Keratinocyte (primary cell): ENCODE measurements at regions not wholly inside any gene's neighbourhood (a gene's known extent, or its start where the extent isn't known, plus 50 kb on each side); places are given as distances from the start of the nearest gene placed in this dataset.

Experiments
- DNase-seq: peaks from one replicate; pipeline ENCODE4 v3.0.0-alpha.2; 2011; ENCODE audit warnings: low read depth, missing footprints, low spot score
- FAIRE-seq: peaks from 2 replicates; lab custom pipeline; 2011; peaks lifted over from hg19 to GRCh38; lab: Jason Lieb, UNC
- H2AFZ ChIP-seq: 2 replicates; pipeline ENCODE4 v1.6.0; 2012; ENCODE audit warnings: low read length, control low read depth, inconsistent platforms; ENCODE audit not compliant: control insufficient read depth
- H3K27ac ChIP-seq: 2 replicates; pipeline ENCODE4 v1.5.1; 2011; ENCODE audit warnings: low read length; ENCODE audit not compliant: control insufficient read depth, insufficient read depth
- H3K27me3 ChIP-seq: 3 replicates; pipeline ENCODE4 v1.6.0; 2011; ENCODE audit warnings: low read length; ENCODE audit not compliant: control insufficient read depth, insufficient read depth; ENCODE audit errors: extremely low read depth
- H3K36me3 ChIP-seq, 2 experiments: 2 replicates in 1 of 2; 3 replicates in 1 of 2; pipeline ENCODE4 v1.5.1; 2011; ENCODE audit warnings: low read length in 2 of 2, mild to moderate bottlenecking in 1 of 2; ENCODE audit not compliant: control insufficient read depth in 2 of 2, insufficient read depth in 2 of 2; ENCODE audit errors: extremely low read depth in 1 of 2
- H3K4me1 ChIP-seq: 3 replicates; pipeline ENCODE4 v1.5.1; 2011; ENCODE audit warnings: low read length; ENCODE audit not compliant: control insufficient read depth, insufficient read depth; ENCODE audit errors: extremely low read depth
- H3K4me2 ChIP-seq: 3 replicates; pipeline ENCODE4 v1.6.0; 2011; ENCODE audit warnings: low read depth, low read length; ENCODE audit not compliant: control insufficient read depth, insufficient read depth; ENCODE audit errors: extremely low read depth
- H3K4me3 ChIP-seq, 3 experiments: fragments of 200-600 bp in 1 of 3; sonication (generic) in 1 of 3; 2 replicates in 2 of 3; 3 replicates in 1 of 3; pipeline ENCODE4 v1.5.1; 2011 to 2016; ENCODE audit warnings: low read length in 3 of 3, mild to moderate bottlenecking in 3 of 3, control low read depth in 2 of 3, inconsistent platforms in 1 of 3, low read depth in 1 of 3, mixed read lengths in 1 of 3, mixed run types in 1 of 3, moderate library complexity in 1 of 3; ENCODE audit not compliant: control insufficient read depth in 2 of 3, insufficient read depth in 2 of 3; ENCODE audit errors: extremely low read depth in 1 of 3
- H3K79me2 ChIP-seq: 2 replicates; pipeline ENCODE4 v1.6.0; 2012; ENCODE audit warnings: low read length; ENCODE audit not compliant: control insufficient read depth, insufficient read depth
- H3K9ac ChIP-seq: 3 replicates; pipeline ENCODE4 v1.6.0; 2011; ENCODE audit warnings: low read length; ENCODE audit not compliant: control insufficient read depth, insufficient read depth; ENCODE audit errors: extremely low read depth
- H3K9me1 ChIP-seq: 3 replicates; pipeline ENCODE4 v1.6.0; 2011; ENCODE audit warnings: low read length; ENCODE audit not compliant: control insufficient read depth, insufficient read depth; ENCODE audit errors: extremely low read depth
- H3K9me3 ChIP-seq: 2 replicates; pipeline ENCODE4 v1.5.1; 2012; ENCODE audit warnings: low read depth, low read length; ENCODE audit not compliant: control insufficient read depth
- H4K20me1 ChIP-seq: 3 replicates; pipeline ENCODE4 v1.6.0; 2011; ENCODE audit warnings: low read length; ENCODE audit not compliant: control insufficient read depth, insufficient read depth; ENCODE audit errors: extremely low read depth
- EZH2 ChIP-seq: IDR thresholded peaks from one replicate; pipeline ENCODE4 v1.6.1; 2012; ENCODE audit warnings: inconsistent platforms, mild to moderate bottlenecking, low read length, moderate library complexity
- dilution Hi-C: fragments of 300-500 bp; cut with MboI; formaldehyde crosslinking; loops from one replicate; pipeline ENCODE4 v1.7.0; 2020; ENCODE audit warnings: low sequenced_read_pairs; ENCODE audit not compliant: extremely low pct_ligation_motif_present
- TF ChIP-seq, protein P1 (sequence below), 3 experiments: IDR thresholded peaks in 1 of 3; conservative IDR thresholded peaks in 1 of 3; optimal IDR thresholded peaks in 1 of 3; 2 replicates in 2 of 3; 3 replicates in 1 of 3; pipeline versions ENCODE3 to v1.5.1; 2011; ENCODE audit warnings: low read length in 3 of 3, mild to moderate bottlenecking in 3 of 3, moderate library complexity in 2 of 3, control low read depth in 1 of 3, inconsistent platforms in 1 of 3; ENCODE audit not compliant: insufficient read depth in 2 of 3; ENCODE audit errors: extremely low read depth in 1 of 3

DNA sequence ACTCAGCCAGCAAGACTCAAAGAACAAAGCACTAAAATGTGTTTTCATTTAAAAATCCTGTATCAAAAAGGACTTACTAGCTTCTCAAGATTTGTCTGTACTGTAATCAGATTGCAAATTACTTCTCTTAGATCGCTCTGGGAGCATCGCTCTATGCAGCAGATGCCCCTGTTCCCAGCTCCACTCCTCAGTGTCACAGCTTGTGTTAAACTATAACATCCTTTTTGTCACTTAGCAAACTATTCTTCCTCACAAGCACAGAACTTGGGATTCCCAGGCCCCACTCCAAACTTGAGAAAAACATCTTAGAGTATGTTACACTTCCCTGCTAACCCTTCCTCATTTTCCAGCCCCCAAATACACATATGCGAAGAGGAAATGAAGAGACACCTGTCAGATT lies 85.1 kb upstream of the CHRM3 start:
- no peak for FAIRE-seq
- Histone ChIP-seq H3K79me2 (no peaks in the 10 kb centered on the region), H3K4me3 (no peak overlapping the region), H3K36me3 (no peaks in the 10 kb centered on the region), H3K9ac (no peak overlapping the region), H3K9me1 (no peaks in the 10 kb centered on the region), H2AFZ (no peak overlapping the region), H3K27ac (no peak overlapping the region), H3K9me3 (no peaks in the 10 kb centered on the region), H3K4me2 (no peak overlapping the region), H3K27me3 (no peaks in the 10 kb centered on the region), H3K4me1 (no peaks in the 10 kb centered on the region), H4K20me1 (no peaks in the 10 kb centered on the region)
- no peak for TF ChIP-seq EZH2
- TF ChIP-seq, protein P1, sequence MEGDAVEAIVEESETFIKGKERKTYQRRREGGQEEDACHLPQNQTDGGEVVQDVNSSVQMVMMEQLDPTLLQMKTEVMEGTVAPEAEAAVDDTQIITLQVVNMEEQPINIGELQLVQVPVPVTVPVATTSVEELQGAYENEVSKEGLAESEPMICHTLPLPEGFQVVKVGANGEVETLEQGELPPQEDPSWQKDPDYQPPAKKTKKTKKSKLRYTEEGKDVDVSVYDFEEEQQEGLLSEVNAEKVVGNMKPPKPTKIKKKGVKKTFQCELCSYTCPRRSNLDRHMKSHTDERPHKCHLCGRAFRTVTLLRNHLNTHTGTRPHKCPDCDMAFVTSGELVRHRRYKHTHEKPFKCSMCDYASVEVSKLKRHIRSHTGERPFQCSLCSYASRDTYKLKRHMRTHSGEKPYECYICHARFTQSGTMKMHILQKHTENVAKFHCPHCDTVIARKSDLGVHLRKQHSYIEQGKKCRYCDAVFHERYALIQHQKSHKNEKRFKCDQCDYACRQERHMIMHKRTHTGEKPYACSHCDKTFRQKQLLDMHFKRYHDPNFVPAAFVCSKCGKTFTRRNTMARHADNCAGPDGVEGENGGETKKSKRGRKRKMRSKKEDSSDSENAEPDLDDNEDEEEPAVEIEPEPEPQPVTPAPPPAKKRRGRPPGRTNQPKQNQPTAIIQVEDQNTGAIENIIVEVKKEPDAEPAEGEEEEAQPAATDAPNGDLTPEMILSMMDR (optimal IDR thresholded peaks at IDR 0.05 in 1 of 3, IDR thresholded peaks at IDR 0.05 in 1 of 3, conservative IDR thresholded peaks at IDR 0.05 in 1 of 3; ENCODE audit: extremely low read depth in 1 of 3, insufficient read depth in 2 of 3, low read length in 3 of 3): no peak
- no peak for DNase-seq
- dilution Hi-C loops: no loop called here

DNA sequence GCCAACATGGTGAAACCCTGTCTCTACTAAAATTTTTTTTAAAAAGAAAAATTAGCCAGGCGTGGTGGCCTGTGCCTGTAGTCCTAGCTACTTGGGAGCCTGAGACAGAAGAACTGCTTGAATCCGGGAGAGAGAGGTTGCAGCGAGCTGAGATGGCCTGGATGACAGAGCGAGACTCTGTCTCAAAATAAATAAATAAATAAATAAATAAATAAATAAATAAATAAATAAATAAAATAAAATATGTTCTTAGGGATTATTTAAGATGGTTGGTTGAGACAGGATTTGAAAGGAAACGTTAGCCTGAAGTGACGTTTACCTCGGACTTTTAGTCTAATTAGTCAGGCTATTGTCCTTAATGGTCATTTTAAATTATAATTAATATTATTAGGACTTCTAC lies 88.5 kb upstream of the CHRM3 start:
- H3K4me3 ChIP-seq: no peak overlapping the region
- no peak overlapping the region for H3K4me2 ChIP-seq
- no peaks in the 10 kb centered on the region for H3K27me3 ChIP-seq
- H3K9me3 ChIP-seq: no peaks in the 10 kb centered on the region
- H3K27ac ChIP-seq: no peak overlapping the region
- H3K9me1 ChIP-seq: no peaks in the 10 kb centered on the region
- H3K79me2 ChIP-seq: no peaks in the 10 kb centered on the region
- H2AFZ ChIP-seq: no peak overlapping the region
- no peaks in the 10 kb centered on the region for H3K4me1 ChIP-seq
- DNase-seq: no peak
- dilution Hi-C loops: no loop called here
- no peaks in the 10 kb centered on the region for H3K36me3 ChIP-seq
- no peaks in the 10 kb centered on the region for H4K20me1 ChIP-seq
- H3K9ac ChIP-seq: no peak overlapping the region
- FAIRE-seq: no peak
- TF ChIP-seq EZH2: no peak
- TF ChIP-seq, protein P1 (optimal IDR thresholded peaks at IDR 0.05 in 1 of 3, IDR thresholded peaks at IDR 0.05 in 1 of 3, conservative IDR thresholded peaks at IDR 0.05 in 1 of 3; ENCODE audit: extremely low read depth in 1 of 3, insufficient read depth in 2 of 3, low read length in 3 of 3): no peak
